Ishikawa (cell line): ENCODE measurements at regions not wholly inside any gene's neighbourhood (a gene's known extent, or its start where the extent isn't known, plus 50 kb on each side); places are given as distances from the start of the nearest gene placed in this dataset.

Experiments used
- CEBPB ChIP-seq: IDR thresholded peaks from 2 replicates; pipeline ENCODE4 v1.6.1; 2012
- CREB1 ChIP-seq: IDR thresholded peaks from 2 replicates; pipeline ENCODE4 v1.6.1; 2012; ENCODE audit warnings: low read depth
- EP300 ChIP-seq: IDR thresholded peaks from 2 replicates; pipeline ENCODE4 v1.6.1; 2012; ENCODE audit warnings: borderline replicate concordance
- FOXM1 ChIP-seq: IDR thresholded peaks from 2 replicates; pipeline ENCODE4 v1.6.1; 2012; ENCODE audit warnings: low read depth, borderline replicate concordance
- RAD21 ChIP-seq: IDR thresholded peaks from 2 replicates; pipeline ENCODE4 v1.6.1; 2012; ENCODE audit warnings: low read depth
- TAF1 ChIP-seq: IDR thresholded peaks from 2 replicates; pipeline ENCODE4 v1.6.1; 2012; ENCODE audit warnings: low read depth, mild to moderate bottlenecking
- TEAD4 ChIP-seq: IDR thresholded peaks from 2 replicates; pipeline ENCODE4 v1.6.1; 2012
- YY1 ChIP-seq: IDR thresholded peaks from 2 replicates; pipeline ENCODE4 v1.6.1; 2012; ENCODE audit warnings: low read depth
- ZBTB7A ChIP-seq: IDR thresholded peaks from 2 replicates; pipeline ENCODE4 v1.6.1; 2012; ENCODE audit warnings: low read depth

- no peak for TF ChIP-seq EP300
- TF ChIP-seq CREB1 = no peak
- no peak for TF ChIP-seq YY1
- TF ChIP-seq CEBPB = no peak
- no peak for TF ChIP-seq ZBTB7A
- no peak for TF ChIP-seq TAF1
- no peak for TF ChIP-seq RAD21
- no peak for TF ChIP-seq FOXM1
- no peak for TF ChIP-seq TEAD4
These were observed 372.1 kb downstream of the SOX9 start for GRCh38 chr17:72492941-72493340.
